Stimulated activated CD4-positive, alpha-beta T cell treated with anti-CD3 and anti-CD28 coated beads, Interleukin-1b, Interleukin-23, amount 100 ng/mL, for 24 hours (primary cell): ENCODE measurements at regions not wholly inside any gene's neighbourhood (a gene's known extent, or its start where the extent isn't known, plus 50 kb on each side); places are given as distances from the start of the nearest gene placed in this dataset.
"Not testable (repeated sequence)": the region's sequence is repeated elsewhere in the genome, so short reads cannot be mapped to it uniquely, and the experiment has no call there.

ENCODE experiments used
- DNase-seq, 4 experiments: peaks; one replicate each; pipeline ENCODE4 v3.0.0-alpha.2; 2020; ENCODE audit warnings: low read depth in 4 of 4, low spot score in 1 of 4

GRCh38 chr10:6986927-6987326, 406.9 kb upstream of the PRKCQ start:
- no peak for DNase-seq

- DNase-seq: no peak
Observed at GRCh38 chr10:6985644-6986043, 405.6 kb upstream of the PRKCQ start.

- no peak for DNase-seq
Observed at GRCh38 chr10:6984971-6985370, 404.9 kb upstream of the PRKCQ start.

- DNase-seq: not testable (repeated sequence)
Observed at GRCh38 chr10:6984016-6984415, 403.9 kb upstream of the PRKCQ start.

GRCh38 chr10:6980353-6980752, 400.3 kb upstream of the PRKCQ start:
- DNase-seq: no peak

- no peak for DNase-seq
Observed at GRCh38 chr10:6979371-6979770, 399.3 kb upstream of the PRKCQ start.

GRCh38 chr10:6978187-6978627, 398.1 kb upstream of the PRKCQ start:
- no peak for DNase-seq

GRCh38 chr10:6977398-6978186, 397.5 kb upstream of the PRKCQ start:
- DNase-seq: no peak

GRCh38 chr10:6973899-6974298, 393.8 kb upstream of the PRKCQ start:
- DNase-seq: no peak

- no peak for DNase-seq
Observed at GRCh38 chr10:6972226-6972625, 392.1 kb upstream of the PRKCQ start.

- DNase-seq: no peak
Observed at GRCh38 chr10:6969659-6970058, 389.6 kb upstream of the PRKCQ start.

GRCh38 chr10:6964543-6964942, 384.5 kb upstream of the PRKCQ start:
- DNase-seq: no peak

- DNase-seq: no peak
Observed at GRCh38 chr10:6962576-6962975, 382.5 kb upstream of the PRKCQ start.

GRCh38 chr10:6958711-6959110, 378.6 kb upstream of the PRKCQ start:
- no peak for DNase-seq

GRCh38 chr10:6958254-6958653, 378.2 kb upstream of the PRKCQ start:
- no peak for DNase-seq

GRCh38 chr10:6957851-6958250, 377.8 kb upstream of the PRKCQ start:
- no peak for DNase-seq

- no peak for DNase-seq
Observed at GRCh38 chr10:6956562-6956961, 376.5 kb upstream of the PRKCQ start.

- DNase-seq: no peak
Observed at GRCh38 chr10:6953271-6953801, 373.3 kb upstream of the PRKCQ start.

- DNase-seq: no peak
Observed at GRCh38 chr10:6951732-6952131, 371.7 kb upstream of the PRKCQ start.

- no peak for DNase-seq
Observed at GRCh38 chr10:6950133-6950532, 370.1 kb upstream of the PRKCQ start.

- DNase-seq: no peak
Observed at GRCh38 chr10:6944436-6944835, 364.4 kb upstream of the PRKCQ start.

- DNase-seq: no peak
Observed at GRCh38 chr10:6938384-6938783, 358.3 kb upstream of the PRKCQ start.

GRCh38 chr10:6936931-6937330, 356.9 kb upstream of the PRKCQ start:
- DNase-seq: no peak
